ENCODE measurements at regions not wholly inside any gene's neighbourhood (a gene's known extent, or its start where the extent isn't known, plus 50 kb on each side); places are given as distances from the start of the nearest gene placed in this dataset.

- peaks cover 5% of the 10 kb centered on the region for H3K4me1 ChIP-seq (ENCODE audit: control insufficient read depth, insufficient read depth, low read length)
- H3K4me3 ChIP-seq (ENCODE audit: low read length): no peak overlapping the region
- H3K36me3 ChIP-seq (ENCODE audit: control insufficient read depth, insufficient read depth, low read length): no peaks in the 10 kb centered on the region
- H3K9me3 ChIP-seq (ENCODE audit: control insufficient read depth, low read length): no peaks in the 10 kb centered on the region
- no peaks in the 10 kb centered on the region for H3K27me3 ChIP-seq (ENCODE audit: control insufficient read depth, insufficient read depth, low read length)
- no peak overlapping the region for H3K9ac ChIP-seq (ENCODE audit: low read length)
Measured at GRCh38 chr1:212201461-212201860, 83.7 kb upstream of the PPP2R5A start.

DNA sequence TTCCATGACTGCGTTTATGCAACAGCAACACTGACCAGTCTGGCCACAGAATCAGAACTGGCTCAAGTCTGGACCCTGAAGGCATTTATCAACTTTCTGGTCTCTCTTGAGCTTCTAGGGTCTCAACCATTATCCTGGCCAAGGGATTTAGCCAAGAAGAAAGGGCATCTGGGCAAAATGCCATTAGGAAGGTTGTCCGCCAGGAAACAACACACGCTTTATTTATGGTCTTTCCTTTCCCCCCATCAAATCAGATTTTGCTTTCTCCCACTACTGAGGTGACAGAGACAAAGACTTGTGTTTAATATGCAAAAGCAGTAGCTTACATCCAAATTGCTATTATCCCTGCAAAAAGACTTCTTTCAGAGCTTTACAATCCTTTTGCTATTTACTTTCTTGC is 81.6 kb upstream of the PPP2R5A start:
- Histone ChIP-seq H3K27me3 (ENCODE audit: control insufficient read depth, insufficient read depth, low read length) (no peaks in the 10 kb centered on the region), H3K4me1 (ENCODE audit: control insufficient read depth, insufficient read depth, low read length) (peaks cover 5% of the 10 kb centered on the region), H3K9me3 (ENCODE audit: control insufficient read depth, low read length) (no peaks in the 10 kb centered on the region), H3K4me3 (ENCODE audit: low read length) (no peak overlapping the region), H3K36me3 (ENCODE audit: control insufficient read depth, insufficient read depth, low read length) (no peaks in the 10 kb centered on the region), H3K9ac (ENCODE audit: low read length) (no peak overlapping the region)

- H3K9me3 ChIP-seq (ENCODE audit: control insufficient read depth, low read length): no peaks in the 10 kb centered on the region
- no peak overlapping the region for H3K9ac ChIP-seq (ENCODE audit: low read length)
- peaks cover 5% of the 10 kb centered on the region for H3K4me1 ChIP-seq (ENCODE audit: control insufficient read depth, insufficient read depth, low read length)
- no peaks in the 10 kb centered on the region for H3K36me3 ChIP-seq (ENCODE audit: control insufficient read depth, insufficient read depth, low read length)
- no peak overlapping the region for H3K4me3 ChIP-seq (ENCODE audit: low read length)
- no peaks in the 10 kb centered on the region for H3K27me3 ChIP-seq (ENCODE audit: control insufficient read depth, insufficient read depth, low read length)
Measured at GRCh38 chr1:212205006-212205405, 80.2 kb upstream of the PPP2R5A start.

DNA sequence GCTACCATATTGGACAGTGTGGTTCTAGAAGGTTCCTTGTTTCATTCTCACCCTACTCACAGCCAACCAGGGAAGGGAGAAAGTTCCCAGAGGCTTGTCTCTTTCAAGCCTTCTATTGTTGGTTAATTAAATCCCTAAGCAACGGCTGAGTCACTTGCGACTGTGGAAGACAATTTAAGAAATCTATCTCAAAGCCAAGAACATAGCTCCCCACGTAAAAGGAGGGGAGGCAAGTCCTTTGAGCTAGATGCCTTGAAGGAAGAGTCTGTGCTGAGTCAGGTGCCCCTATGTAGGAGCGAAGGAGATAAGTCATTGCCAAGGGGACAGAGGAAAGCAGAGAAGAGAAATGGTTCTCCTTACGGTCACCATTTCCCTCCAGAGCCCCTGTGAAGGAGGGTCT is 79.4 kb upstream of the PPP2R5A start:
- Histone ChIP-seq H3K4me3 (ENCODE audit: low read length) (no peak overlapping the region), H3K36me3 (ENCODE audit: control insufficient read depth, insufficient read depth, low read length) (no peaks in the 10 kb centered on the region), H3K4me1 (ENCODE audit: control insufficient read depth, insufficient read depth, low read length) (peaks cover 5% of the 10 kb centered on the region), H3K27me3 (ENCODE audit: control insufficient read depth, insufficient read depth, low read length) (no peaks in the 10 kb centered on the region), H3K9me3 (ENCODE audit: control insufficient read depth, low read length) (no peaks in the 10 kb centered on the region), H3K9ac (ENCODE audit: low read length) (no peak overlapping the region)

- Histone ChIP-seq H3K4me1 (ENCODE audit: control insufficient read depth, insufficient read depth, low read length) (peaks cover 5% of the 10 kb centered on the region), H3K27me3 (ENCODE audit: control insufficient read depth, insufficient read depth, low read length) (no peaks in the 10 kb centered on the region), H3K4me3 (ENCODE audit: low read length) (no peak overlapping the region), H3K36me3 (ENCODE audit: control insufficient read depth, insufficient read depth, low read length) (no peaks in the 10 kb centered on the region), H3K9me3 (ENCODE audit: control insufficient read depth, low read length) (no peaks in the 10 kb centered on the region), H3K9ac (ENCODE audit: low read length) (no peak overlapping the region)
Measured at GRCh38 chr1:212207118-212207517, 78.1 kb upstream of the PPP2R5A start.

DNA sequence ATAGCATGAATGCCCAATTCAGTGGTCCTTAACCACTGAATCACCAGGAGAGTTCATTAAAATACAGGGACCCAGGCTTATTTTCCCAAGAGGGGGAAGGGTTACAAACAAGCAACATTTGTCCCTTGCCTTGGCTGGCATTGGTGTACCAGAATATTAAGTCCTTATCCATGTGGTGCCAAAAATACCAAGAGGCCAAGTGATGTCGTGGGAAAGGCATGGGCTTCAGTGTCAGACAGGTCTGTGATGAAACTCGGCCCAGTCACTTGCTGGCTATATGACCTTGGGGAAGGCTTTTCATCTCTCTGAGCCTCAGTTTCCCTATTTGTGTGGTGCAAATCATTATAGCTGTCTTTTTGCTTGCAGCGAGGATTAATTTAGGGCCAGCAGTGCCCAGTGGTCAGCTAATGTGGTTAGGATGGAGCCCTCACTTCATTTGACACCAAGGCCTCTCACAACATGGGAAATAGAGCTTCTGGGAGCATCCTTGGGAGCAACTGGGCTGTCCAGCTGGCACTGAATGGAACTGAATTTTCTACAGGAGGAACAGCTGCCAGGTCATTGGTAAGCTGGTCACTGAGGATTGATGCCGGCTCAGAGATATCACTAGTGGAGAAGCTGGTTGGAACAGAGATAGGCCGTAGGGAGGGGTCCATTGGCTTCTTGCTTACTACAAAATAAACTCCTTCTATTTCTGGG is 77.2 kb upstream of the PPP2R5A start:
- Histone ChIP-seq H3K36me3 (ENCODE audit: control insufficient read depth, insufficient read depth, low read length) (no peaks in the 10 kb centered on the region), H3K27me3 (ENCODE audit: control insufficient read depth, insufficient read depth, low read length) (no peaks in the 10 kb centered on the region), H3K9me3 (ENCODE audit: control insufficient read depth, low read length) (no peaks in the 10 kb centered on the region), H3K4me1 (ENCODE audit: control insufficient read depth, insufficient read depth, low read length) (no peaks in the 10 kb centered on the region), H3K4me3 (ENCODE audit: low read length) (no peak overlapping the region), H3K9ac (ENCODE audit: low read length) (no peak overlapping the region)

DNA sequence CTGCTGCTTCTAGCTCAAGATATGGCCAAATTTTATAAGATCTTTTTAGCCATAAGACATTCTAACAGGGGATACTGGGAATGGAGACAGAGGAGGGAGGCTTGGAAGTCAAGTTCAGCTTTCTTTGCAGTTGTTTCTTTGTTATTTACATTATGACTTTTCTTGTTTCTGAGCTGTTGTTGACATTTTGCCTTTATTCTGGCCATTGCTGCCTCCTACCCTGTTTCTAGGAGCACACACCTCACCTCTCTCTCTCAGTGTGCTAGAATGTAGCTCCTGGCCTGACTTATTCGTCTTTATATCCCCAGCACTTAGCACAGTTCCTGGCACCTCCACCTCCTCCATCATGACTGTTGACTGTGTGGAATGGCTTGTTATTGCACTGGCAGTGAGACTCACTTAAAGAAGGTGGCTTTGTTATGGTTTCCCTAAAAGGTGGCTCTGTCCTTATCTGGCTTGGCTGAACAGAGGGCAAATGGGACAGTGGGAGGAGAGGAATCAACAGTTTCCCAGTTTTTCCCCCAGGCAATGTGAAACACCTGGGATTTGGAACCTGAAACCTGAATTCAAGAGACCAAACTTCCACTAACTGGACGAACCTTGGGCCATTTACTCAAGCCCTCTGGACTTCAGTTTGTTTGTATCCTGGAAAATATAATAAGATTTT is 76.1 kb upstream of the PPP2R5A start:
- Histone ChIP-seq H3K9ac (ENCODE audit: low read length) (no peak overlapping the region), H3K27me3 (ENCODE audit: control insufficient read depth, insufficient read depth, low read length) (no peaks in the 10 kb centered on the region), H3K4me1 (ENCODE audit: control insufficient read depth, insufficient read depth, low read length) (no peaks in the 10 kb centered on the region), H3K4me3 (ENCODE audit: low read length) (no peak overlapping the region), H3K36me3 (ENCODE audit: control insufficient read depth, insufficient read depth, low read length) (no peaks in the 10 kb centered on the region), H3K9me3 (ENCODE audit: control insufficient read depth, low read length) (no peaks in the 10 kb centered on the region)

DNA sequence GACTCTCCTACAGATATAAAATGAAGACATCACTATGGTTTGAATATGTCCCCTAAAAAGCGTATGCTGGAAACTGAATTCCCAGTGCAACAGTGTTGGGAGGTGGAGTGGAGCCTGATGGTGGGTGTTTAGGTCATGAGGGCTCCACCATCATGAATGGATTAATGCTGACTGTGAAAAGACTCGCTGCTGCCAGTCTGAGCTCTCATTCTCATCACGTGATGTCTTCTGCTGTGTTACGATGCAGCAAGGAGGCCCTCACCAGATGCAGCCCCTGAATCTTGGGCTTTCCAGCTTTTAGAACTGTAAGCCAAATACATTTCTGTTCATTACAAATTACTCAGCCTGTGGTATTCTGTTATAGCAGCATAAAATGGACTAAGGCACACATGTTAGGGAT is 73.8 kb upstream of the PPP2R5A start:
- Histone ChIP-seq H3K9ac (ENCODE audit: low read length) (no peak overlapping the region), H3K4me1 (ENCODE audit: control insufficient read depth, insufficient read depth, low read length) (no peaks in the 10 kb centered on the region), H3K27me3 (ENCODE audit: control insufficient read depth, insufficient read depth, low read length) (no peaks in the 10 kb centered on the region), H3K4me3 (ENCODE audit: low read length) (no peak overlapping the region), H3K36me3 (ENCODE audit: control insufficient read depth, insufficient read depth, low read length) (no peaks in the 10 kb centered on the region), H3K9me3 (ENCODE audit: control insufficient read depth, low read length) (no peaks in the 10 kb centered on the region)

DNA sequence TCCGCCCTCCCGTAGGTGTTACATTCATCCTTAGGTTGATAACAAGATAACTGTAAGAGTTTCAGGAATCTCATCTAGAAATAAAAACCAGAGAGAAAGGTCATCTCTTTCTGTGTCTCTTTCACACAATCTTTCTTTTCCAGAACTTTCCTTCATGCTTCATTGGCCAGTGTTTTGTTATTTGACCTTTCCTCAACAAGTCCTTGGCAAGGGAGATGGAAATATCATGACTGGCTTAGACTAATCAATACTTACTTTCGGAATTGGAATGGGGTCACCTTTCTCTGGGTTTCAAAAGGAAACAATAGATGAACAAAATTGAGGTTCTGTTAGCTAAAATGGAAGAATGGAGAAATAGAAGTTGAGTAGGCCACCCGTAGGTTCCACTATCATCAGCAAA is 72.9 kb upstream of the PPP2R5A start:
- Histone ChIP-seq H3K4me1 (ENCODE audit: control insufficient read depth, insufficient read depth, low read length) (no peaks in the 10 kb centered on the region), H3K9ac (ENCODE audit: low read length) (no peak overlapping the region), H3K36me3 (ENCODE audit: control insufficient read depth, insufficient read depth, low read length) (no peaks in the 10 kb centered on the region), H3K27me3 (ENCODE audit: control insufficient read depth, insufficient read depth, low read length) (no peaks in the 10 kb centered on the region), H3K4me3 (ENCODE audit: low read length) (no peak overlapping the region), H3K9me3 (ENCODE audit: control insufficient read depth, low read length) (no peaks in the 10 kb centered on the region)

DNA sequence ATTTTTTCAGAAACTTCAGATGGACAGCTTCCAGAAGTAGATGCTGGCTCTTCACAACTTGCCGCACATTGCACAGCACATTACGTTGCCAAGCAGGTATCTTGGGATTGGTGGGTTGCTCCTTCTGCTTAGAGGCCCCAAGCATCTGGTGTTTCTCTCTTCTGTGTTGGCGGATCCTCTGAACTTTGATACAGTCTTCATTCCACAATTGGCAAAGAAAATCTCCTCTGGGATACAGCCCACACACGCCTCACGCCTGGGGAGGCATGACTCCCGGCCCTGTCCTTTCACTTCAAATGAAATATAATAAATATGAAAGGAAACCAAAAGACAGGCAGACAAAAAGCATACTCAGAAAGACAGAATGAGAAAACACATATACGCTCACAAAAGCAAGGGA is 72.3 kb upstream of the PPP2R5A start:
- no peak overlapping the region for H3K9ac ChIP-seq (ENCODE audit: low read length)
- H3K36me3 ChIP-seq (ENCODE audit: control insufficient read depth, insufficient read depth, low read length): no peaks in the 10 kb centered on the region
- no peaks in the 10 kb centered on the region for H3K27me3 ChIP-seq (ENCODE audit: control insufficient read depth, insufficient read depth, low read length)
- H3K9me3 ChIP-seq (ENCODE audit: control insufficient read depth, low read length): no peaks in the 10 kb centered on the region
- peaks cover 5% of the 10 kb centered on the region for H3K4me1 ChIP-seq (ENCODE audit: control insufficient read depth, insufficient read depth, low read length)
- no peak overlapping the region for H3K4me3 ChIP-seq (ENCODE audit: low read length)

- H3K27me3 ChIP-seq (ENCODE audit: control insufficient read depth, insufficient read depth, low read length): no peaks in the 10 kb centered on the region
- no peak overlapping the region for H3K4me3 ChIP-seq (ENCODE audit: low read length)
- no peaks in the 10 kb centered on the region for H3K36me3 ChIP-seq (ENCODE audit: control insufficient read depth, insufficient read depth, low read length)
- H3K9me3 ChIP-seq (ENCODE audit: control insufficient read depth, low read length): no peaks in the 10 kb centered on the region
- peaks cover 13% of the 10 kb centered on the region for H3K4me1 ChIP-seq (ENCODE audit: control insufficient read depth, insufficient read depth, low read length)
- H3K9ac ChIP-seq (ENCODE audit: low read length): no peak overlapping the region
Measured at GRCh38 chr1:212213784-212214183, 71.4 kb upstream of the PPP2R5A start.

- H3K27me3 ChIP-seq (ENCODE audit: control insufficient read depth, insufficient read depth, low read length): no peaks in the 10 kb centered on the region
- no peak overlapping the region for H3K9ac ChIP-seq (ENCODE audit: low read length)
- no peaks in the 10 kb centered on the region for H3K36me3 ChIP-seq (ENCODE audit: control insufficient read depth, insufficient read depth, low read length)
- no peak overlapping the region for H3K4me3 ChIP-seq (ENCODE audit: low read length)
- H3K4me1 ChIP-seq (ENCODE audit: control insufficient read depth, insufficient read depth, low read length): peaks cover 16% of the 10 kb centered on the region
- H3K9me3 ChIP-seq (ENCODE audit: control insufficient read depth, low read length): no peaks in the 10 kb centered on the region
Measured at GRCh38 chr1:212214325-212214724, 70.9 kb upstream of the PPP2R5A start.
